NCI-H345 treated with DMSO at 0.1 percent for 48 hours (cell line): ENCODE measurements at regions not wholly inside any gene's neighbourhood (a gene's known extent, or its start where the extent isn't known, plus 50 kb on each side); places are given as distances from the start of the nearest gene placed in this dataset.
"Not testable (repeated sequence)": the region's sequence is repeated elsewhere in the genome, so short reads cannot be mapped to it uniquely, and the experiment has no call there.

ENCODE experiments used
- DNase-seq: peaks from one replicate; lab custom pipeline; 2025; ENCODE audit not compliant: unreplicated experiment; lab: John Stamatoyannopoulos, UW

- no peak for DNase-seq
These were observed 314.5 kb upstream of the SEMA3C start for GRCh38 chr7:81233208-81233940.

GRCh38 chr7:81232084-81232799 is 313.4 kb upstream of the SEMA3C start:
- peak; percentile 23 for DNase-seq

- DNase-seq: no peak
These were observed 312.5 kb upstream of the SEMA3C start for GRCh38 chr7:81231301-81231838.

- DNase-seq: no peak
These were observed 307.4 kb upstream of the SEMA3C start for GRCh38 chr7:81226234-81226633.

GRCh38 chr7:81222692-81223091 is 303.8 kb upstream of the SEMA3C start:
- DNase-seq: not testable (repeated sequence)

GRCh38 chr7:81221527-81222217 is 302.8 kb upstream of the SEMA3C start:
- no peak for DNase-seq

GRCh38 chr7:81218480-81219106 is 299.7 kb upstream of the SEMA3C start:
- no peak for DNase-seq

- no peak for DNase-seq
These were observed 294.5 kb upstream of the SEMA3C start for GRCh38 chr7:81213394-81213793.

GRCh38 chr7:81211934-81212320 is 293.1 kb upstream of the SEMA3C start:
- DNase-seq: no peak

- no peak for DNase-seq
These were observed 292.5 kb upstream of the SEMA3C start for GRCh38 chr7:81211204-81211933.

- no peak for DNase-seq
These were observed 291.6 kb upstream of the SEMA3C start for GRCh38 chr7:81210137-81211064.

GRCh38 chr7:81209059-81209458 is 290.2 kb upstream of the SEMA3C start:
- no peak for DNase-seq

- no peak for DNase-seq
These were observed 288.9 kb upstream of the SEMA3C start for GRCh38 chr7:81207801-81208200.

- DNase-seq: no peak
These were observed 288.0 kb upstream of the SEMA3C start for GRCh38 chr7:81206667-81207360.

- no peak for DNase-seq
These were observed 287.4 kb upstream of the SEMA3C start for GRCh38 chr7:81206217-81206616.

GRCh38 chr7:81201188-81201587 is 282.3 kb upstream of the SEMA3C start:
- no peak for DNase-seq

- DNase-seq: no peak
These were observed 279.9 kb upstream of the SEMA3C start for GRCh38 chr7:81198766-81199165.

- no peak for DNase-seq
These were observed 278.4 kb upstream of the SEMA3C start for GRCh38 chr7:81197266-81197665.

GRCh38 chr7:81195033-81195432 is 276.2 kb upstream of the SEMA3C start:
- DNase-seq: no peak
